SJCRH30 (cell line): ENCODE measurements at regions not wholly inside any gene's neighbourhood (a gene's known extent, or its start where the extent isn't known, plus 50 kb on each side); places are given as distances from the start of the nearest gene placed in this dataset.

Experiments used
- DNase-seq, 2 experiments: peaks; one replicate each; pipeline ENCODE4 v3.0.0-alpha.2; 2015 to 2020
- H3K27ac ChIP-seq: fragments of 250-450 bp; sonication (Bioruptor Pico); 2 replicates; pipeline ENCODE4 v1.5.1; 2020; ENCODE audit warnings: mild to moderate bottlenecking, moderate library complexity
- H3K27me3 ChIP-seq: fragments of 250-450 bp; sonication (Bioruptor Pico); 2 replicates; pipeline ENCODE4 v1.5.1; 2020; ENCODE audit warnings: mild to moderate bottlenecking, moderate library complexity
- H3K36me3 ChIP-seq: fragments of 250-450 bp; sonication (Bioruptor Pico); 2 replicates; pipeline ENCODE4 v1.5.1; 2020; ENCODE audit warnings: mild to moderate bottlenecking, moderate library complexity
- H3K4me1 ChIP-seq: fragments of 250-450 bp; sonication (Bioruptor Pico); 2 replicates; pipeline ENCODE4 v1.5.1; 2020; ENCODE audit warnings: mild to moderate bottlenecking, moderate library complexity
- H3K4me3 ChIP-seq: fragments of 250-450 bp; sonication (Bioruptor Pico); 2 replicates; pipeline ENCODE4 v1.5.1; 2020; ENCODE audit warnings: mild to moderate bottlenecking, moderate library complexity
- H3K9me3 ChIP-seq: fragments of 250-450 bp; sonication (Bioruptor Pico); replicated peaks from 2 replicates; pipeline ENCODE4 v1.5.1; 2020; ENCODE audit warnings: mild to moderate bottlenecking, moderate library complexity

DNA sequence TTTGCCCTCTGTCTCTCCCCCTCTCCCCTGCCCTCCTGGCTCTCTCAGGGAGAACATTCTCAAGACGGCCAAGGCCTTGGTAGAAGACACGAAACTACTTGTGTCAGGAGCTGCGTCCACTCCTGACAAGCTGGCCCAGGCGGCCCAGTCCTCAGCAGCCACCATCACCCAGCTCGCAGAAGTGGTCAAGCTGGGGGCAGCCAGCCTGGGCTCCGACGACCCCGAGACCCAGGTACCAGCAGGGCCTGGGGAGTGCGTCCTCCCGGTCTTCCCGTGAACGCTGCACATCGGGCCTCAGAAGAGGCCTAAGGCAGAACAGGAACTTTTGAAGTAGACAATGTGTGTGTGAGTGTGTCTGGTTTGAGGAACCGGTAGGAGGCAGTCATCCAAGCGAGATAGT lies 245.4 kb upstream of the TPM1 start:
- H3K27me3 ChIP-seq, result no peaks in the 10 kb centered on the region
- H3K4me1 ChIP-seq, result peaks cover 36% of the 10 kb centered on the region
- H3K4me3 ChIP-seq, result no peak overlapping the region
- DNase-seq, result no peak
- H3K36me3 ChIP-seq, result 0 out of 2 replicates have a peak, but pooled peaks cover 2% of the 10 kb centered on the region
- peak overlapping the region; percentile 84 for H3K27ac ChIP-seq
- no peaks in the 10 kb centered on the region for H3K9me3 ChIP-seq

DNA sequence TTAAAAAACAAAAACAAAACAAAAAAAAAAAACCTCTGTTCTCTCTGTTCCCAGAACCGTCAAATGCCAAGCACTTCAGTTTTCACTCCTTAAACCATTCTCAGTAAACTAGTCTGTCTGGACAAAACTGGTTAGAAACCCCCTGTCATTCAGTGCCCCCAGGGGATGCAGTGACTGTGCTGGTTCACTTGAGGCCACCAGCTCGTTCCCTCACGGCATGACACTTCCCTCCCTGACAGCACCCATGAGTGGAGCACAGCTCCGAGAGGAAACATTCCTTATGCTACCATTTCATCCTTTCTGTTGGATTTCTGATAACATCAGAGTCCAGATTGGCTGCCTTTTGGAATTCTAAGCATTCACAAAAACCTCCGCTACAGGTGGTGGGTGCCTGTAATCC lies 244.0 kb upstream of the TPM1 start:
- Histone ChIP-seq H3K27me3 (no peaks in the 10 kb centered on the region), H3K9me3 (no peaks in the 10 kb centered on the region), H3K4me1 (peaks cover 22% of the 10 kb centered on the region), H3K4me3 (no peak overlapping the region), H3K27ac (no peak overlapping the region), H3K36me3 (0 out of 2 replicates have a peak, but pooled peaks cover 2% of the 10 kb centered on the region)
- no peak for DNase-seq

DNA sequence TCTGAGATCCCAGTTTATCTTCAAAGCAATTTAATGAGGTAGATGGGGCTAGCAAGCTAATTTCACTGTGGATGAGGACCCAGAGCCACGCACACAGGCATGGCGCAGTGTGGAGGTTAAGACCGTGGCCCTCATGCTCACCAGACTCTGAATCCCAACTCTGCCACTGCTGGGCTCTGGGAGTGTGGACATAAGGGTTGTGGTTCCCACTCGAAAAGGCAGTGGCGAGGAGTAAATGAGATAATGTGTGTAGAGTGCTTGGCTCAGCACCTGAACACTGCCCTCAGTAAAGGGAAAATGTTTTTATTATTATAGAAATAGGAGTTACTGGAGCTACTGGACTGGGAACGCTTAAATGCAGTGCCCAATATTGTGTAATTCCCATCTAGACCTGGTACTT lies 243.5 kb upstream of the TPM1 start:
- peaks cover 17% of the 10 kb centered on the region for H3K4me1 ChIP-seq

DNA sequence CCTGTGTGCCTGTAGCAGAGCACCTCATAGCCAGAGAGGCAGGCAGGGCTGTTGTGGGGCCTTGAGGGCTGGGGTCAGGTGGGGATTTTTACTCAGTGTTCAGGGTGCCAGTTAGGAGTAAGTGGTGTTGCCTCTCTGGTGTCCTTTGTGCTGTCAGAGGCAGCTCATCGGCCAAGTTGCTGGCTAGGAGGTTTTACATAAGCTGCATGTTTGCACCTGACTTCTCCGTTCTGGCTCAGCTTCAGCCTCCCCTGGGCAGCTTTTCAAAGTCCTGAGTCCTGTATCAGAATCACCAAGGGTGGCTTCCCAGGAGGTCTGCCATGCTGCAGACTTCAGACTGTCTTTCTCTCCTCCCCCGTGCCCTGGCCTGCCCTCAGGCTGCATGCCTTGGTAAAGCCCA lies 242.6 kb upstream of the TPM1 start:
- peaks cover 17% of the 10 kb centered on the region for H3K4me1 ChIP-seq
- H3K27me3 ChIP-seq, result no peaks in the 10 kb centered on the region
- no peak overlapping the region for H3K27ac ChIP-seq
- DNase-seq, result no peak
- no peak overlapping the region for H3K4me3 ChIP-seq
- H3K9me3 ChIP-seq, result no peaks in the 10 kb centered on the region
- 0 out of 2 replicates have a peak, but pooled peaks cover 2% of the 10 kb centered on the region for H3K36me3 ChIP-seq

More for the DNA sequence above, 243.5 kb upstream of the TPM1 start:
- Histone ChIP-seq H3K27me3 (no peaks in the 10 kb centered on the region), H3K9me3 (no peaks in the 10 kb centered on the region), H3K27ac (no peak overlapping the region), H3K4me3 (no peak overlapping the region), H3K36me3 (0 out of 2 replicates have a peak, but pooled peaks cover 2% of the 10 kb centered on the region)
- no peak for DNase-seq

DNA sequence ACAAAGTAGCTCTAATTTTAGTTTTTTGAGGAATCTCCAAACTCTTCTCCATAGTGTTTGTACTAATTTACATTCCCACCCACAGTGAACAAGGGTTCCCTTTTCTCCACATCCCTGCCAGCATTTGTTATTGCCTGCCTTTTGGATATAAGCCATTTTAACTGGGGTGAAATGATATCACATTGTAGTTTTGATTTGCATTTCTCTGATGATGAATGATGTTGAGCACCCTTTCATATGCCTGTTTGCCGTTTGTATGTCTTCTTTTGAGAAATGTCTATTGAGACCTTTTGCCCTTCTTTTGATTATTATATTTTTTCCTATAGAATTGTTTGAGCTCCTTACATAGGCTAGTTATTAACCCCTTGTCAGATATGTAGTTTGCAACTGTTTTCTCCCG lies 239.9 kb upstream of the TPM1 start:
- Histone ChIP-seq H3K4me3 (no peak overlapping the region), H3K27ac (no peak overlapping the region), H3K36me3 (0 out of 2 replicates have a peak, but pooled peaks cover 2% of the 10 kb centered on the region)

DNA sequence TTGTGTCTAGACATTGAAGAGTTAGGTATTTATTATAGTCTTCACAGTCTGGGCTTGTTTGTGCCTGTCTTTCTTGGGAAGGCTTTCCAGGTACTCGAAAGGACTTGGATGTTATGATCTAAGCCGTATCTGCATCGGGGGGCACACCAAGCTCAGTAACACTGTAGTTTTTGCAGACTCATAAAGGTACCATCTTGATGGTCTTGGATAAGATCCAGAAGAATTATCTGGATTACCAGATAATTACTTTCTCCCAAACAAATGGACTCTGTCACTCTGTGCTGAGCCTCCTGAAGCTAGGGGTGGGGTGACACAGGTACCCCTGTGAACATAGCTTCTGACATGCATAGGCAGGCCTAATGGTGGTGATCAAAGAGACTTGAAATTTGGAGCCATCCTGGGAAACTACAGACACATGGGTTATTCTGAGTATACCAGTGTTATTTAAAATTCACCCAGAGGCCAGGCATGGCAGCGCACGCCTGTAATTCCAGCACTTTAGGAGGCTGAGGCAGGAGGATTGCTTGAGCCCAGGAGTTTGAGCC lies 238.6 kb upstream of the TPM1 start:
- H3K4me3 ChIP-seq, result no peak overlapping the region
- H3K27me3 ChIP-seq, result no peaks in the 10 kb centered on the region
- no peak overlapping the region for H3K27ac ChIP-seq
- no peaks in the 10 kb centered on the region for H3K9me3 ChIP-seq
- H3K4me1 ChIP-seq, result no peaks in the 10 kb centered on the region
- H3K36me3 ChIP-seq, result 0 out of 2 replicates have a peak, but pooled peaks cover 2% of the 10 kb centered on the region
- no peak for DNase-seq

More for the DNA sequence above, 239.9 kb upstream of the TPM1 start:
- H3K27me3 ChIP-seq, result no peaks in the 10 kb centered on the region
- no peaks in the 10 kb centered on the region for H3K4me1 ChIP-seq
- no peak for DNase-seq
- no peaks in the 10 kb centered on the region for H3K9me3 ChIP-seq

DNA sequence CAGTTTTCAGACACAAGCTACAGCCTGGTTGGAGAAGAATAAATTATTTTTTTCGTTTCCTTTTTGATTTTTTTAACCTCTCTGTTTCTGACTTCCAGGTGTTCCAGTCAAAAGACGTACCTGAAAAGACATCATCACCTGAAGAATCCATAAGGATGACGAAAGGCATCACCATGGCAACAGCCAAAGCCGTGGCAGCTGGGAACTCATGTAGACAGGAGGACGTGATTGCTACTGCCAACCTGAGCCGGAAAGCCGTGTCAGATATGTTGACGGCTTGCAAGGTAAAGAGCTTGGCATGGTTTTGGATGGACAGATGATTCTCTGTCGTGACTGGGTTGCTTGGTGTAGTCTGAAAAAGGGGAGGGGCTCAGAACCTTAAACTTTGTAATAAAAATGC lies 237.0 kb upstream of the TPM1 start:
- Histone ChIP-seq H3K36me3 (no peaks in the 10 kb centered on the region), H3K9me3 (no peaks in the 10 kb centered on the region), H3K4me3 (no peak overlapping the region), H3K27me3 (no peaks in the 10 kb centered on the region), H3K27ac (no peak overlapping the region), H3K4me1 (no peaks in the 10 kb centered on the region; the same call in 1 of the 2 replicates)
- DNase-seq, result no peak

DNA sequence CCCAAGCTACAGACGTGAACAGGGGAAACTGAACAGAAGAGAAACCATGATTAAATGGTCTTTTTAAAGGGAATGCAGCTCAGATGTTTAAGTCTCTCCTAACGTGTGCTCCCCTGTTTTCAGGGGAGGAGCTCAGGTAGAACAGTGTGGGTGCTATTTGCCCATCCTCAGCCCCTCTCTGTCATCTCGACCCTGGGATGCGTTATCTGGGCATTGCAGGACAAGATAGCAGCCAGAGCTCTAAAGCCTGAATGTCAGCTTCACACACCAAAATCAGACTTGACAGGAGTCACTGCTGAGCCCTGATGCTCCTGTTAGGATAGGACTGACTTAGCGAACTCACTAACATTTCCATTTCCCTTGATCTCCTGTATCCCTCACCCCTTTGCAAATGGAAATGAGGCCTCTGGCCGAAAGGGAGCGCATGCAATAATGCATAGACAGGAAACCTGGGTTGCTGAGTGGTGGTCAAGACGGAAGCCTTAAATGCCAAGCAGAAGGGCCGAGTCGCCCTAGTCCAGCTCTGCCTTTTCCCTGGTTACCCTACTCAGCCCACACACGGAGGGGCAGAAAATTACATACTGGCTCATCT lies 234.9 kb upstream of the TPM1 start:
- H3K4me1 ChIP-seq, result peaks cover 7% of the 10 kb centered on the region
- no peak overlapping the region for H3K4me3 ChIP-seq
- H3K27me3 ChIP-seq, result no peaks in the 10 kb centered on the region
- H3K36me3 ChIP-seq, result no peaks in the 10 kb centered on the region
- no peak overlapping the region for H3K27ac ChIP-seq
- no peaks in the 10 kb centered on the region for H3K9me3 ChIP-seq
- no peak for DNase-seq

DNA sequence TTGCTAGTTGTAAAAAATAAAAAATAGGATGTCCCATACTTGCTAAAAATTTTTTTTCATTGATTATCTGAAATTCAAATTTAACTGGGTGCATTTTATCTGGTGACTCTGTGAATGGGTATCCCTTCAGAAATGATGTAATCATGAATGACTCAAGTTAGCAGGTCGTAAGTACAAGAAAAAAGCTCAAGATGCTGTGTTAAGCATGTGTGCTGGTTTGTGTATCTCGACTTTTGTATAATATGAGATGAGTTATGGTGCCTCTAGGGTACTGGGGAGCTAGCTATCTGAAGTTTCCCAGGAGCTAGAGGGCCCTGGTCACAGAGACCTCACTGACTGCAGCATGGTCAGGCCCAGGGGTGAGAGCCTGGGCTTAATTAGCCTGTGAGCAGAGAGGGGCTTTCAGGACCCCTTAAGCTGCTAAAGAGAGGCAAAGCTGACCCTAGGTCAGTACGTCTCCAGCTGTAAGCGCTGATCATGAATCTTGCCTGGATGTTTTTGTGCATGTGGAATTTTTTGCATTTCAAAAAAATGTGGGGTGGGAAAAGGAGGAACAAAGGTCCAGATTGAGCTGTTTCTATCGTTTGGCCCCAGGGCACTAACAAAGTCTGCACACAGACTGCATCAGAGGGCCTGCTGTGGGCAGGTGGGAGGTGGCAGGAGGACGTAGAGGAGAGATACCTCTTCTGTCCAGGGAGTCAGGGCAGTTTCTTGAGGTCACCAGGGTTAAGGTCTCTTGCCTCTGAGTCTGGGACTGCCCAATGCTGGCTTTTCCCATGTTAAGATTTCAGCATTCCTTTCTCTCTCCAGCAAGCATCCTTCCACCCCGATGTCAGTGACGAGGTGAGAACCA lies 233.2 kb upstream of the TPM1 start:
- no peak for DNase-seq
- Histone ChIP-seq H3K4me3 (no peak overlapping the region), H3K27me3 (no peaks in the 10 kb centered on the region), H3K27ac (no peak overlapping the region), H3K4me1 (peaks cover 15% of the 10 kb centered on the region), H3K9me3 (no peaks in the 10 kb centered on the region), H3K36me3 (no peaks in the 10 kb centered on the region)

DNA sequence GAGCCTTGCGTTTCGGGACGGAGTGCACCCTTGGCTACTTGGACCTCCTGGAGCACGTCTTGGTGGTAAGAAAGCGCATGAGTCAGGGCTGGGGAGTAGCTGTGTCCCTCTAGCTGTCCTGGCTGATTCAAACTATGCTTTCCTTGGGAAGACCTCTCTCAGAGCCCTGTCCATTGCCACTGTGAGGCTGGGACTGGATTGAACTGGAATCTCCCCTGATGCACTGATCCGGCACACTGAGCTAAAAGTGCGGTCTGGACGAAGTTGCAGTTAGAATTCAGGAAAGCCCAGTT lies 232.6 kb upstream of the TPM1 start:
- Histone ChIP-seq H3K36me3 (no peaks in the 10 kb centered on the region), H3K4me1 (peaks cover 15% of the 10 kb centered on the region), H3K27me3 (no peaks in the 10 kb centered on the region), H3K27ac (no peak overlapping the region), H3K4me3 (no peak overlapping the region), H3K9me3 (no peaks in the 10 kb centered on the region)
- DNase-seq, result no peak

DNA sequence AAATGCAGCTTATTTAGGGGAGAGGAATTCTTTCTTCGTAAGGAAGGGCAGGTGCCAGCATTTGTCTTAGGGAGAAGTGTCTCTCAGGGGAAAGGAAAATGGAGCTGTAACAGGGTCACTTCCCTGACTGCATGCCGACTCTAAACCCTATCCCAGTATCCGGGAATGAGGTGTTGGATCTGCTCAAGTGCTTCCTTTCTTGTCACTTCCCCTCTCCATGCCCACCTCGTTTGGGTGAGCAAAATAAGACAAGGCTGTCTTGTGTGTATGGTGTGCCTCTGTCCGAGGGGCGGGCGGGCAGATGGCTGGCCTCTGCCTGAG lies 230.1 kb upstream of the TPM1 start:
- no peak for DNase-seq
- Histone ChIP-seq H3K27ac (peak overlapping the region; percentile 18; the same call in 1 of the 2 replicates), H3K27me3 (no peaks in the 10 kb centered on the region), H3K4me3 (no peak overlapping the region), H3K4me1 (peaks cover 15% of the 10 kb centered on the region), H3K9me3 (0 out of 2 replicates have a peak, but pooled peaks cover 3% of the 10 kb centered on the region), H3K36me3 (no peaks in the 10 kb centered on the region)

DNA sequence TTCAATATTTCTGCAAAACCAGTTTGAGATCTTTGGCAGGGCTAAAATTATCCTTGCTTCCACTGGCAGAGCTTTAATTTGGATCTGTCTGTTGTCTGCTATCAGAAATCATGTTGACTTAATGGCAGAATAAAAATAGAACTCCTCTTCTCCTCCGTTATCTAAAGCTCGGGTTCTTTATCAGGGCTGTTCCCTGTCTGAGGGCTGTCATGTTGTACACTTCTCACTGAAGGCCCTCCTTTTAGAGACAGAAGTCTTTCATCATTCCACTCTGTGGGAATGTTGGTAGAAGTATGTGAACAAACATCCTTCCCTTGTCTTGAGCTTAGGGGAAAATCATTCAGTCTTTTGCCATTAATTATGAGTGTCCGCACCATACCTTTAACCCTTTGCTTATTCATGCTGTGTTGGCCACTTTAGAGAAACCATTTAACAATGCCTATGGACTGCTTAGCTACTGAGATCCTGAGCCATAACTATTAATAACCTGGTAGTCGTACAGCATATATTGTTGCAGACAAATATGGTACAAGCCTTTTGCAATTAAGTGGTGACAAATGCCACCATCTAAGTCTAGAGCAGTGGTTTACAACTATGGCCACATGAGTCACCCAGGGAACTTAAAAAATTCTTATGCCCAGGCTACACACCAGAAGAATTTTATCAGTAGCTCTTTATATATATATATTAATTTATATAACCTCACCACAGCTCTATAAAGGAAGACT lies 226.0 kb upstream of the TPM1 start:
- H3K27me3 ChIP-seq, result no peaks in the 10 kb centered on the region
- H3K9me3 ChIP-seq, result 0 out of 2 replicates have a peak, but pooled peaks cover 3% of the 10 kb centered on the region
- no peaks in the 10 kb centered on the region for H3K36me3 ChIP-seq
- no peak overlapping the region for H3K27ac ChIP-seq
- H3K4me1 ChIP-seq, result peaks cover 15% of the 10 kb centered on the region
- no peak overlapping the region for H3K4me3 ChIP-seq
- DNase-seq, result no peak

DNA sequence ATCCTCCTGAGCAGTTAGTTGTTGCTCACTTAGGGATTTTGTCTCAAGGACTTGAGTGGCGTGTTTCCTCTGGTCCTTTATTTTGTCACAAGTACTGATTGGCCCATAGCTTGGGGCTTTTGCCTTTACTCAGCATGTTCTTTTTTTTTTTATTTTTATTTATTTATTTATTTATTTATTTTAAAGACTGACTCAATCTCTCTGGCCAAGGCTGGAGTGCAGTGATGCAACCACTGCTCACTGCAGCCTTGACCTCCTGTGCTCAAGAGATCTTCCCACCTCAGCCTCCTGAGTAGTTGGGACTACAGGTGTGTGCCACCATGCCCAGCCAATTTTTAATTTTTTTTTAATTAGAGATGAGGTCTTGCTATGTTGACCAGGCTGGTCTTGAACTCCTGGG lies 223.9 kb upstream of the TPM1 start:
- Histone ChIP-seq H3K4me3 (no peak overlapping the region), H3K9me3 (0 out of 2 replicates have a peak, but pooled peaks cover 3% of the 10 kb centered on the region), H3K36me3 (no peaks in the 10 kb centered on the region), H3K27me3 (no peaks in the 10 kb centered on the region), H3K27ac (no peak overlapping the region), H3K4me1 (peaks cover 3% of the 10 kb centered on the region; the same call in 1 of the 2 replicates)
- no peak for DNase-seq

DNA sequence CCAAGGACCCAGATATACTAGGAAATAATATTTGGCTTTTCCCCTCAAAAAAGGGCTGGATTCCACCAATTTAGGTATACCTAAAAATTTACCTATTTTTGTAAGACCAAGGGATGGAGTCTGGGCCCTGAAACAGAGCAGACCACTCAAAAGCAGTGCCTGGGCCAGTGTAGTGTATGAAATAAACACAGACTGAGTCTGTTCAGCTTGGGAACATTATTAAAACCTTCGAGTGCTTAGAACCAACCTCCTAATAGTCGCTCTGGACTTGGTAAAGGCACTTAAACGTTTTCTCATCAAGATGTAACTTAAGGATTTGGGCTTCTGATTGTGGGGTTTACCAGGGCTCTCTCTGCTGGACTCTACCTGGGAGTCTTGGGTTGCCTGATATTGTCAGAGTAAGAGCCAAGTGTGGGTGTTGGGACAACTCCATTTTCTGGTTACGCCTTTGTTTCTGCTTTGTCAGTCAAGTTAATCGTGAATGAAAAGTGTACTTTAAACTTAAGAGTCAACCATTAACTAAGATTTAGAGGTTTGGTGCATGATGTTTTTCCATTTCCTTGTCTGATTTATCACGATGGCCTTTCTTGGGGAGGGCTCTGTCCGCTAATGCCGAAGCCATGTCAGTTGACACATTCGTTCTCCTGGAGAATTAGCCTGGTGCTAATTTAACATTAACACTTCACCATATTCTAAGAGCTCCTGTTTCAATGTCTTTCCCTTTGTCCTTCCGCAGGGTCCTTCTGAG lies 221.0 kb upstream of the TPM1 start:
- H3K4me1 ChIP-seq, result peaks cover 18% of the 10 kb centered on the region
- no peaks in the 10 kb centered on the region for H3K9me3 ChIP-seq
- no peaks in the 10 kb centered on the region for H3K27me3 ChIP-seq
- DNase-seq, result no peak
- H3K27ac ChIP-seq, result no peak overlapping the region
- no peaks in the 10 kb centered on the region for H3K36me3 ChIP-seq
- H3K4me3 ChIP-seq, result no peak overlapping the region
